ENCODE measurements at regions not wholly inside any gene's neighbourhood (a gene's known extent, or its start where the extent isn't known, plus 50 kb on each side); places are given as distances from the start of the nearest gene placed in this dataset.

DNA sequence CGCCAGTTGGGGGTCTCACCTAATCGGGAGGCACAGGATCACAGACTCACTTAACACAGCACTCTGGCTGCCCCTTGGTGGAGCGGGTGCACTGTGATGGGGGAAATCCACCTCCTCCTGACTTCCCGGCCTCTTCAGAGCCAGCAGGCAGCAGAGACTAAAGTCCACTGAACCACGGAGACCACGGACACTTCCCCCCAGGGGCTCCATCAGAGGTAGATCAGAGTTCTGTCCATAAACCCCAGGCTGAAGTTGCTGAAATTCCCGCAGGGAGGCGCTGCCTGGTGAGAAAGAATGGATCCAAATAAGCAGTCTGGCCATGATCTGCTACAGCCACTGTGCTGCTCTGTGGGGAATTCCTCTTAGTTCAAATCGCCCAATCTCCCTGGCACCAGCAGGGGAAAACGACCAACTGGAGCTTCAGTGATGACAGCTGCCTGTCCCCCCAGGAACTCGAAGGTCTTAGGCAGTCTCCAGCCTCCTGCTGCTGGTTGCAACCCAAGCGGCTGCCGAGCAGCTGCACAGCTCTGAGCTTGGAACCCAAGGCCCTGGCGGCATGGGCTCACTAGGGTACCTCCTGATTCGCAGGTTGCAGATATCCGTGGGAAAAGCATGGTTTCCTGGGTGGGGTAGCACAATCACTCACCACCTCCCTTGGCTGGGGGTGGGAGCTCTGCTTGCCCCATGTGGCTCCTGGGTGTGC is 106.9 kb upstream of the DCAF12L2 start:
- no peak for FAIRE-seq
- H2AFZ ChIP-seq (ENCODE audit: low read length), result no peak overlapping the region

More for the DNA sequence above, 106.9 kb upstream of the DCAF12L2 start:
- Histone ChIP-seq H4K20me1 (ENCODE audit: insufficient read depth, low read length) (no peaks in the 10 kb centered on the region), H3K79me2 (ENCODE audit: insufficient read depth, low read length) (no peaks in the 10 kb centered on the region), H3K9ac (ENCODE audit: insufficient read depth, low read depth, low read length) (no peak overlapping the region), H3K9me3 (ENCODE audit: low read length) (peaks cover 27% of the 10 kb centered on the region; the same call in 1 of the 2 replicates), H3K27me3 (ENCODE audit: control insufficient read depth in 1 of 2, insufficient read depth in 2 of 2, low read length in 2 of 2) (no peaks in the 10 kb centered on the region), H3K4me2 (ENCODE audit: low read depth, low read length) (no peak overlapping the region), H3K4me3 (replicated peaks in 1 of 3; ENCODE audit: insufficient read depth in 1 of 3, low read depth in 2 of 3, low read length in 3 of 3) (no peak overlapping the region), H3K36me3 (replicated peaks in 1 of 2; ENCODE audit: control insufficient read depth in 1 of 2, insufficient read depth in 2 of 2, low read length in 2 of 2) (no peaks in the 10 kb centered on the region), H3K4me1 (ENCODE audit: insufficient read depth, low read length) (no peaks in the 10 kb centered on the region), H3K27ac (ENCODE audit: extremely low read length, insufficient read depth, low read length) (no peak overlapping the region)
- WGBS (ENCODE audit: low lambda C conversion rate), result 90% methylated on average over 2 of the region's 16 CpGs
- CTCF ChIA-PET (ENCODE audit: low intra/inter-chr PET ratio, low total read pairs), result no interaction called here
- ATAC-seq, result no peak
- in situ Hi-C loops (cut with HindIII; ENCODE audit: extremely low pct_ligation_motif_present, low pct_unique_long_range_greater_than_20kb), result no loop called here
- BruUV-seq (replicated peaks), result no TSS peak
- POLR2A ChIA-PET, result no interaction called here
- no peak for TF ChIP-seq SMARCC2 (IDR thresholded peaks at IDR 0.05)
- TF ChIP-seq SP140L (CRISPR knock-in tag; IDR thresholded peaks at IDR 0.05; ENCODE audit: borderline replicate concordance), result no peak
- no peak for TF ChIP-seq HHEX (CRISPR knock-in tag; IDR thresholded peaks at IDR 0.05)
- no peak for TF ChIP-seq FOXM1 (CRISPR knock-in tag; IDR thresholded peaks at IDR 0.05)
- no peak for TF ChIP-seq FOXJ3 (CRISPR knock-in tag; IDR thresholded peaks at IDR 0.05; ENCODE audit: borderline replicate concordance)
- no peak for TF ChIP-seq KLF6 (CRISPR knock-in tag; IDR thresholded peaks at IDR 0.05)
- TF ChIP-seq, protein P1, sequence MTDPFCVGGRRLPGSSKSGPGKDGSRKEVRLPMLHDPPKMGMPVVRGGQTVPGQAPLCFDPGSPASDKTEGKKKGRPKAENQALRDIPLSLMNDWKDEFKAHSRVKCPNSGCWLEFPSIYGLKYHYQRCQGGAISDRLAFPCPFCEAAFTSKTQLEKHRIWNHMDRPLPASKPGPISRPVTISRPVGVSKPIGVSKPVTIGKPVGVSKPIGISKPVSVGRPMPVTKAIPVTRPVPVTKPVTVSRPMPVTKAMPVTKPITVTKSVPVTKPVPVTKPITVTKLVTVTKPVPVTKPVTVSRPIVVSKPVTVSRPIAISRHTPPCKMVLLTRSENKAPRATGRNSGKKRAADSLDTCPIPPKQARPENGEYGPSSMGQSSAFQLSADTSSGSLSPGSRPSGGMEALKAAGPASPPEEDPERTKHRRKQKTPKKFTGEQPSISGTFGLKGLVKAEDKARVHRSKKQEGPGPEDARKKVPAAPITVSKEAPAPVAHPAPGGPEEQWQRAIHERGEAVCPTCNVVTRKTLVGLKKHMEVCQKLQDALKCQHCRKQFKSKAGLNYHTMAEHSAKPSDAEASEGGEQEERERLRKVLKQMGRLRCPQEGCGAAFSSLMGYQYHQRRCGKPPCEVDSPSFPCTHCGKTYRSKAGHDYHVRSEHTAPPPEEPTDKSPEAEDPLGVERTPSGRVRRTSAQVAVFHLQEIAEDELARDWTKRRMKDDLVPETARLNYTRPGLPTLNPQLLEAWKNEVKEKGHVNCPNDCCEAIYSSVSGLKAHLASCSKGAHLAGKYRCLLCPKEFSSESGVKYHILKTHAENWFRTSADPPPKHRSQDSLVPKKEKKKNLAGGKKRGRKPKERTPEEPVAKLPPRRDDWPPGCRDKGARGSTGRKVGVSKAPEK (CRISPR knock-in tag; IDR thresholded peaks at IDR 0.05; ENCODE audit: borderline replicate concordance), result no peak
- no peak for TF ChIP-seq PHF5A (CRISPR knock-in tag; IDR thresholded peaks at IDR 0.05; ENCODE audit: low read depth, unreplicated experiment)
- TF ChIP-seq PAXIP1 (CRISPR knock-in tag; conservative IDR thresholded peaks at IDR 0.05), result no peak
- no peak for DNase-seq (ENCODE audit: low spot score)
- intact Hi-C loops (cut with micrococcal nuclease; ENCODE audit: unreplicated experiment), result no loop called here

Measured in HepG2 (cell line).